ENCODE measurements at regions not wholly inside any gene's neighbourhood (a gene's known extent, or its start where the extent isn't known, plus 50 kb on each side); places are given as distances from the start of the nearest gene placed in this dataset.

- Mint-ChIP-seq H3K27me3 (ENCODE audit: unreplicated experiment) (no peaks in the 10 kb centered on the region), H3K4me3 (ENCODE audit: unreplicated experiment) (no peak overlapping the region), H3K27ac (ENCODE audit: unreplicated experiment) (peak overlapping the region; percentile 95), H3K4me1 (ENCODE audit: unreplicated experiment) (peaks cover 38% of the 10 kb centered on the region), H3K36me3 (ENCODE audit: unreplicated experiment) (no peaks in the 10 kb centered on the region), H3K9me3 (ENCODE audit: unreplicated experiment) (no peaks in the 10 kb centered on the region)
- no peak for DNase-seq (ENCODE audit: extremely low spot score, unreplicated experiment)
- TF ChIP-seq CTCF (IDR thresholded peaks at IDR 0.05): no peak
Measured at GRCh38 chr5:135269931-135270421, 129.1 kb downstream of the MACROH2A1 start.

GRCh38 chr5:135269199-135269598, 129.8 kb downstream of the MACROH2A1 start:
- H3K9me3 Mint-ChIP-seq (ENCODE audit: unreplicated experiment): no peaks in the 10 kb centered on the region
- H3K27me3 Mint-ChIP-seq (ENCODE audit: unreplicated experiment): no peaks in the 10 kb centered on the region
- peaks cover 45% of the 10 kb centered on the region for H3K4me1 Mint-ChIP-seq (ENCODE audit: unreplicated experiment)
- H3K27ac Mint-ChIP-seq (ENCODE audit: unreplicated experiment): peak overlapping the region; percentile 95
- peak overlapping the region; percentile 19 for H3K4me3 Mint-ChIP-seq (ENCODE audit: unreplicated experiment)
- DNase-seq (ENCODE audit: extremely low spot score, unreplicated experiment): no peak
- no peaks in the 10 kb centered on the region for H3K36me3 Mint-ChIP-seq (ENCODE audit: unreplicated experiment)
- TF ChIP-seq CTCF (IDR thresholded peaks at IDR 0.05): no peak

- no peak for TF ChIP-seq CTCF (IDR thresholded peaks at IDR 0.05)
- no peaks in the 10 kb centered on the region for H3K9me3 Mint-ChIP-seq (ENCODE audit: unreplicated experiment)
- H3K4me1 Mint-ChIP-seq (ENCODE audit: unreplicated experiment): peaks cover 46% of the 10 kb centered on the region
- DNase-seq (ENCODE audit: extremely low spot score, unreplicated experiment): no peak
- H3K27ac Mint-ChIP-seq (ENCODE audit: unreplicated experiment): no peak overlapping the region
- H3K27me3 Mint-ChIP-seq (ENCODE audit: unreplicated experiment): no peaks in the 10 kb centered on the region
- no peak overlapping the region for H3K4me3 Mint-ChIP-seq (ENCODE audit: unreplicated experiment)
- H3K36me3 Mint-ChIP-seq (ENCODE audit: unreplicated experiment): peaks cover 1% of the 10 kb centered on the region
Measured at GRCh38 chr5:135266975-135267374, 132.1 kb downstream of the MACROH2A1 start.

- DNase-seq (ENCODE audit: extremely low spot score, unreplicated experiment): no peak
- no peak overlapping the region for H3K27ac Mint-ChIP-seq (ENCODE audit: unreplicated experiment)
Measured at GRCh38 chr5:135266303-135266635, 132.8 kb downstream of the MACROH2A1 start.

More at GRCh38 chr5:135266303-135266635, 132.8 kb downstream of the MACROH2A1 start:
- no peaks in the 10 kb centered on the region for H3K9me3 Mint-ChIP-seq (ENCODE audit: unreplicated experiment)
- H3K4me1 Mint-ChIP-seq (ENCODE audit: unreplicated experiment): peaks cover 46% of the 10 kb centered on the region
- no peak for TF ChIP-seq CTCF (IDR thresholded peaks at IDR 0.05)
- peaks cover 3% of the 10 kb centered on the region for H3K36me3 Mint-ChIP-seq (ENCODE audit: unreplicated experiment)
- no peak overlapping the region for H3K4me3 Mint-ChIP-seq (ENCODE audit: unreplicated experiment)
- no peaks in the 10 kb centered on the region for H3K27me3 Mint-ChIP-seq (ENCODE audit: unreplicated experiment)

Data from osteocyte (in vitro differentiated cells).